ENCODE measurements at regions not wholly inside any gene's neighbourhood (a gene's known extent, or its start where the extent isn't known, plus 50 kb on each side); places are given as distances from the start of the nearest gene placed in this dataset.

- DNase-seq: no peak
- H3K27me3 ChIP-seq: no peaks in the 10 kb centered on the region
- TF ChIP-seq, protein P1, sequence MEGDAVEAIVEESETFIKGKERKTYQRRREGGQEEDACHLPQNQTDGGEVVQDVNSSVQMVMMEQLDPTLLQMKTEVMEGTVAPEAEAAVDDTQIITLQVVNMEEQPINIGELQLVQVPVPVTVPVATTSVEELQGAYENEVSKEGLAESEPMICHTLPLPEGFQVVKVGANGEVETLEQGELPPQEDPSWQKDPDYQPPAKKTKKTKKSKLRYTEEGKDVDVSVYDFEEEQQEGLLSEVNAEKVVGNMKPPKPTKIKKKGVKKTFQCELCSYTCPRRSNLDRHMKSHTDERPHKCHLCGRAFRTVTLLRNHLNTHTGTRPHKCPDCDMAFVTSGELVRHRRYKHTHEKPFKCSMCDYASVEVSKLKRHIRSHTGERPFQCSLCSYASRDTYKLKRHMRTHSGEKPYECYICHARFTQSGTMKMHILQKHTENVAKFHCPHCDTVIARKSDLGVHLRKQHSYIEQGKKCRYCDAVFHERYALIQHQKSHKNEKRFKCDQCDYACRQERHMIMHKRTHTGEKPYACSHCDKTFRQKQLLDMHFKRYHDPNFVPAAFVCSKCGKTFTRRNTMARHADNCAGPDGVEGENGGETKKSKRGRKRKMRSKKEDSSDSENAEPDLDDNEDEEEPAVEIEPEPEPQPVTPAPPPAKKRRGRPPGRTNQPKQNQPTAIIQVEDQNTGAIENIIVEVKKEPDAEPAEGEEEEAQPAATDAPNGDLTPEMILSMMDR (IDR thresholded peaks at IDR 0.05): no peak
- TF ChIP-seq POLR2A (IDR thresholded peaks at IDR 0.05): no peak
- no peak overlapping the region for H3K4me3 ChIP-seq
- no peaks in the 10 kb centered on the region for H3K4me1 ChIP-seq
- no peaks in the 10 kb centered on the region for H3K9me3 ChIP-seq
- H3K36me3 ChIP-seq: no peaks in the 10 kb centered on the region
- H3K27ac ChIP-seq: no peak overlapping the region
Observed at GRCh38 chr12:81976661-81977060, 217.5 kb upstream of the PPFIA2 start.

- TF ChIP-seq, protein P1 (IDR thresholded peaks at IDR 0.05): no peak
- TF ChIP-seq POLR2A (IDR thresholded peaks at IDR 0.05): no peak
- H3K9me3 ChIP-seq: no peaks in the 10 kb centered on the region
- H3K4me1 ChIP-seq: no peaks in the 10 kb centered on the region
- H3K36me3 ChIP-seq: no peaks in the 10 kb centered on the region
- H3K27ac ChIP-seq: no peak overlapping the region
- DNase-seq: no peak
- no peak overlapping the region for H3K4me3 ChIP-seq
- H3K27me3 ChIP-seq: no peaks in the 10 kb centered on the region
Observed at GRCh38 chr12:81974762-81975161, 215.6 kb upstream of the PPFIA2 start.

DNA sequence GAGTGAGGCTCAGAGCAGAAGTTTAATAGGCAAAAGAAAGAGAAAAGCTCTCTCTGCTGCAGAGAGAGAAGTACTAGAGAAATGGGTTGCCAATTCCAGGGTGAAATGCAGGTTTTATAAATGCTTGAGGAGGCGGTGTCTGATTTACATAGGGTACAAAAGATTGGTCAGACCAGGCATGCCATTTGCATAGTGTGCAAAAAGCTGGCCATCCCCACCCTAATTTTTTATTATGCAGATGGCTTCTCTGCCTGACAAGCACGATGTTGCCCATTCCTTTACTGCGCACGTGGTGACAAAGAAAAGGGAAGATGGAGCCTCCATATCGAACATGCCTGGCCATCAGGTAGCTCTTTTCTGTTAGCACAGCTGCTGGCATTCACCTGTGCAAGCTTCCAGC lies 209.3 kb upstream of the PPFIA2 start:
- Histone ChIP-seq H3K36me3 (no peaks in the 10 kb centered on the region), H3K4me3 (no peak overlapping the region), H3K27me3 (no peaks in the 10 kb centered on the region), H3K9me3 (no peaks in the 10 kb centered on the region), H3K4me1 (no peaks in the 10 kb centered on the region), H3K27ac (no peak overlapping the region)
- DNase-seq: no peak
- TF ChIP-seq, protein P1 (IDR thresholded peaks at IDR 0.05): no peak
- TF ChIP-seq POLR2A (IDR thresholded peaks at IDR 0.05): no peak

- Histone ChIP-seq H3K9me3 (no peaks in the 10 kb centered on the region), H3K27ac (no peak overlapping the region), H3K4me3 (no peak overlapping the region), H3K4me1 (no peaks in the 10 kb centered on the region), H3K27me3 (no peaks in the 10 kb centered on the region), H3K36me3 (no peaks in the 10 kb centered on the region)
- TF ChIP-seq POLR2A (IDR thresholded peaks at IDR 0.05): no peak
- TF ChIP-seq, protein P1 (IDR thresholded peaks at IDR 0.05): no peak
- DNase-seq: no peak
Observed at GRCh38 chr12:81963636-81964035, 204.5 kb upstream of the PPFIA2 start.

DNA sequence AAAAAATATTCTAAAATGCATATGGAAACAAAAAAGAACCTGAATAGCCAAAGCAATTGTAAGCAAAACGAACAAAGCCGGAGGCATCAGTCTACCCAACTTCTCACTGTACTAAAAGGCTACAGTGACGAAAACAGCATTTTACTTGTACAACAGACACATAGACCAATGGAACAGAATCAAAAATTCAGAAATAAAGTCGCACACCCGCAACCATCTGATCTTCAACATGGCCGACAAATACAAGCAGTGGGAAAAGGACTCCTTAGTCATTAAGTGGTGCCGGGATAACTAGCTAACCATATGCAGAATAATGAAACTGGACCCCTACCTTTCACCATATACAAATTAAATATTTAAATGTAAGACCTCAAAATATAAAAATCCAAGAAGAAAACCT lies 203.9 kb upstream of the PPFIA2 start:
- no peaks in the 10 kb centered on the region for H3K27me3 ChIP-seq
- TF ChIP-seq, protein P1 (IDR thresholded peaks at IDR 0.05): no peak
- no peak for TF ChIP-seq POLR2A (IDR thresholded peaks at IDR 0.05)
- no peaks in the 10 kb centered on the region for H3K4me1 ChIP-seq
- H3K27ac ChIP-seq: no peak overlapping the region
- no peak for DNase-seq
- H3K9me3 ChIP-seq: no peaks in the 10 kb centered on the region
- H3K36me3 ChIP-seq: no peaks in the 10 kb centered on the region
- no peak overlapping the region for H3K4me3 ChIP-seq

Data from Peyer's patch (tissue), 4 donors.